Fibroblast of lung (primary cell): ENCODE measurements at regions not wholly inside any gene's neighbourhood (a gene's known extent, or its start where the extent isn't known, plus 50 kb on each side); places are given as distances from the start of the nearest gene placed in this dataset.

Source experiments
- DNase-seq, 2 donors: peaks; one replicate each; pipeline versions ENCODE4 v3.0.0 to v3.0.0-alpha.2; 2010; ENCODE audit warnings: low read depth in 2 of 2
- H2AFZ ChIP-seq: 2 replicates; pipeline ENCODE4 v1.5.1; 2012; ENCODE audit warnings: low read length, control low read depth, inconsistent platforms
- H3K27ac ChIP-seq: 2 replicates; pipeline ENCODE4 v1.5.1; 2011; ENCODE audit warnings: low read length, control low read depth; ENCODE audit not compliant: insufficient read depth
- H3K27me3 ChIP-seq: 2 replicates; pipeline ENCODE4 v1.5.1; 2011; ENCODE audit warnings: mild to moderate bottlenecking, low read length; ENCODE audit not compliant: control insufficient read depth, insufficient read depth
- H3K36me3 ChIP-seq: 2 replicates; pipeline ENCODE4 v1.5.1; 2011; ENCODE audit warnings: low read length; ENCODE audit not compliant: control insufficient read depth, insufficient read depth
- H3K4me1 ChIP-seq: 2 replicates; pipeline ENCODE4 v1.5.1; 2011; ENCODE audit warnings: low read length; ENCODE audit not compliant: control insufficient read depth, insufficient read depth; ENCODE audit errors: extremely low read depth
- H3K4me2 ChIP-seq: 2 replicates; pipeline ENCODE4 v1.5.1; 2011; ENCODE audit warnings: low read length, control low read depth; ENCODE audit not compliant: insufficient read depth; ENCODE audit errors: extremely low read depth
- H3K4me3 ChIP-seq, 4 experiments: fragments of 200-600 bp in 1 of 4; sonication (generic) in 1 of 4; replicated peaks in 1 of 4; 2 replicates each; pipeline ENCODE4 v1.5.1; 2011 to 2016; ENCODE audit warnings: low read length in 4 of 4, low read depth in 3 of 4, mild to moderate bottlenecking in 3 of 4, control low read depth in 2 of 4, inconsistent platforms in 1 of 4, mixed read lengths in 1 of 4; ENCODE audit not compliant: insufficient read depth in 1 of 4; ENCODE audit errors: control extremely low read depth in 1 of 4
- H3K79me2 ChIP-seq: 2 replicates; pipeline ENCODE4 v1.5.1; 2012; ENCODE audit warnings: mild to moderate bottlenecking, low read length, inconsistent platforms; ENCODE audit not compliant: control insufficient read depth, insufficient read depth
- H3K9ac ChIP-seq: 2 replicates; pipeline ENCODE4 v1.5.1; 2011; ENCODE audit warnings: mild to moderate bottlenecking, low read length, control low read depth; ENCODE audit not compliant: insufficient read depth
- H3K9me3 ChIP-seq: 2 replicates; pipeline ENCODE4 v1.5.1; 2012; ENCODE audit warnings: low read depth, low read length; ENCODE audit not compliant: control insufficient read depth, insufficient read depth
- H4K20me1 ChIP-seq: 2 replicates; pipeline ENCODE4 v1.5.1; 2011; ENCODE audit warnings: low read length; ENCODE audit not compliant: control insufficient read depth, insufficient read depth; ENCODE audit errors: extremely low read depth
- EZH2 ChIP-seq: IDR thresholded peaks from 2 replicates; pipeline ENCODE4 v1.5.1; 2012; ENCODE audit warnings: low read length, control low read depth, mild to moderate bottlenecking; ENCODE audit errors: missing control alignments
- TF ChIP-seq, protein P1 (sequence below), 2 donors: IDR thresholded peaks in 1 of 2; conservative IDR thresholded peaks in 1 of 2; 1 replicate in 1 of 2; 2 replicates in 1 of 2; pipeline ENCODE4 v1.5.1; 2011 to 2012; ENCODE audit warnings: low read length in 2 of 2, control low read depth in 1 of 2, inconsistent platforms in 1 of 2, low read depth in 1 of 2, mild to moderate bottlenecking in 1 of 2

DNA sequence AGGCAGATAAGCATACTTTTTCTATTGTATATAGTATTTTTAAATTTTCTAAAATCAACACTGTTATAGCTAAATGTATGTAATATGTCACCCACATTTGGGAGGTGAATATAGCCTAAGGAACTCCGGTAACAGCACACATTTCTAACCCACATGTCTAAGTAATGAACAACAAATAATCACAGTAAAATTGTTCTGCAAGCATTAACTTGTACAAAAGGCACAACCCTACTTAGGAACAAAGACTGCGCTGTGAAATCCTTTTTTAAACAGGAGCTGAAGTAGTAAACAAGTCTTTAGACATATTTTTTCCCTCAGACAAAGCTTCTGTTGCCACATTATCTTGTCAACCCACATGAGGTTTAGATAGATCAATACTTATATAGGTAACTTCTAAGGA is 872.4 kb upstream of the SLC35B3 start:
- no peaks in the 10 kb centered on the region for H3K36me3 ChIP-seq
- TF ChIP-seq, protein P1, sequence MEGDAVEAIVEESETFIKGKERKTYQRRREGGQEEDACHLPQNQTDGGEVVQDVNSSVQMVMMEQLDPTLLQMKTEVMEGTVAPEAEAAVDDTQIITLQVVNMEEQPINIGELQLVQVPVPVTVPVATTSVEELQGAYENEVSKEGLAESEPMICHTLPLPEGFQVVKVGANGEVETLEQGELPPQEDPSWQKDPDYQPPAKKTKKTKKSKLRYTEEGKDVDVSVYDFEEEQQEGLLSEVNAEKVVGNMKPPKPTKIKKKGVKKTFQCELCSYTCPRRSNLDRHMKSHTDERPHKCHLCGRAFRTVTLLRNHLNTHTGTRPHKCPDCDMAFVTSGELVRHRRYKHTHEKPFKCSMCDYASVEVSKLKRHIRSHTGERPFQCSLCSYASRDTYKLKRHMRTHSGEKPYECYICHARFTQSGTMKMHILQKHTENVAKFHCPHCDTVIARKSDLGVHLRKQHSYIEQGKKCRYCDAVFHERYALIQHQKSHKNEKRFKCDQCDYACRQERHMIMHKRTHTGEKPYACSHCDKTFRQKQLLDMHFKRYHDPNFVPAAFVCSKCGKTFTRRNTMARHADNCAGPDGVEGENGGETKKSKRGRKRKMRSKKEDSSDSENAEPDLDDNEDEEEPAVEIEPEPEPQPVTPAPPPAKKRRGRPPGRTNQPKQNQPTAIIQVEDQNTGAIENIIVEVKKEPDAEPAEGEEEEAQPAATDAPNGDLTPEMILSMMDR (conservative IDR thresholded peaks at IDR 0.05 in 1 of 2, IDR thresholded peaks at IDR 0.05 in 1 of 2; ENCODE audit: low read depth in 1 of 2, low read length in 2 of 2), result no peak
- TF ChIP-seq EZH2, result no peak
- no peak overlapping the region for H3K9ac ChIP-seq
- H3K27me3 ChIP-seq, result no peaks in the 10 kb centered on the region
- no peaks in the 10 kb centered on the region for H3K9me3 ChIP-seq
- no peaks in the 10 kb centered on the region for H3K4me1 ChIP-seq
- no peak overlapping the region for H3K4me2 ChIP-seq
- no peak overlapping the region for H2AFZ ChIP-seq
- DNase-seq, result no peak
- no peak overlapping the region for H3K4me3 ChIP-seq
- no peaks in the 10 kb centered on the region for H3K79me2 ChIP-seq
- H3K27ac ChIP-seq, result no peak overlapping the region
- no peaks in the 10 kb centered on the region for H4K20me1 ChIP-seq

DNA sequence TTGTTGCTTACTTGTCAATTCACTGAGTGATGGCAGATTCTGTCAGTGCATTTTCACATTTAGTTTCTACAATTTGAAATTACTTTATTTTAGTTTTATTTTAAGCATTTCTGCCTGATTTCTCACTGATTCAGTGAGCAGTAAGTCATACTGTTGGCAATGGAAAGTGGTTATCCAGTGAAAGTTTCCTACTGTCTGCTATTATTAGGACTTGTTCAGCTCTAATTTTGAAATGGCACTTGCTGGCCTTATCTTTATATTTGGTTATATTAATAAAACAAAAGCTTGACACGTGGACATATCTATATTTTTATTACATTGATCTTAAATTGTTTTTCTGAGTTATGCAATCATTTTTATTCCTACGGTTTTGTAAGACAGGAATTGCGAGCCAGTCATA is 871.8 kb upstream of the SLC35B3 start:
- no peaks in the 10 kb centered on the region for H4K20me1 ChIP-seq
- no peak overlapping the region for H3K4me2 ChIP-seq
- no peaks in the 10 kb centered on the region for H3K9me3 ChIP-seq
- H2AFZ ChIP-seq, result no peak overlapping the region
- H3K27ac ChIP-seq, result no peak overlapping the region
- no peaks in the 10 kb centered on the region for H3K27me3 ChIP-seq
- H3K4me3 ChIP-seq, result no peak overlapping the region
- no peak for TF ChIP-seq EZH2
- TF ChIP-seq, protein P1 (conservative IDR thresholded peaks at IDR 0.05 in 1 of 2, IDR thresholded peaks at IDR 0.05 in 1 of 2; ENCODE audit: low read depth in 1 of 2, low read length in 2 of 2), result no peak
- no peak overlapping the region for H3K9ac ChIP-seq
- no peak for DNase-seq
- no peaks in the 10 kb centered on the region for H3K4me1 ChIP-seq
- no peaks in the 10 kb centered on the region for H3K79me2 ChIP-seq
- no peaks in the 10 kb centered on the region for H3K36me3 ChIP-seq

DNA sequence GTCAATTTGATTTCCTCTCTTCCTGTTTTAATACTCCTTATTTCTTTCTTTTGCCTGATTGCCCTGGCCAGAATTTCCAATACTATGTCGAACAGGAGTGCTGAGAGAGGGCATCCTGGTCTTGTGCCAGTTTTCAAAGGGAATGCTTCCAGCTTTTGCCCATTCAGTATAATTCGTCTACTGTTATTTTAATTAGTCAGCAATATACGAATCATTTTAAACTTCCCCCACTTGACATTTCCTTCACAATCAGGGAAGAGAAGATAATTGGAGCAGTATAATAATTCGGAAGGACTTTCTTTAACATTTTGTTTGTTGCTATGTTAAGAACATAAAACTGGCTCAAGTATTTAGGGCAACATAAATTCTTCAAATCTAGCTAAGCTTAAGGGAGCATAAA is 860.3 kb upstream of the SLC35B3 start:
- Histone ChIP-seq H2AFZ (no peak overlapping the region), H3K27me3 (no peaks in the 10 kb centered on the region), H3K9me3 (no peaks in the 10 kb centered on the region), H3K9ac (no peak overlapping the region), H3K4me3 (no peak overlapping the region), H3K27ac (no peak overlapping the region), H3K4me1 (no peaks in the 10 kb centered on the region), H4K20me1 (no peaks in the 10 kb centered on the region), H3K36me3 (no peaks in the 10 kb centered on the region), H3K79me2 (no peaks in the 10 kb centered on the region), H3K4me2 (no peak overlapping the region)
- TF ChIP-seq, protein P1 (conservative IDR thresholded peaks at IDR 0.05 in 1 of 2, IDR thresholded peaks at IDR 0.05 in 1 of 2; ENCODE audit: low read depth in 1 of 2, low read length in 2 of 2), result no peak
- no peak for TF ChIP-seq EZH2
- DNase-seq, result no peak
